Gastroesophageal sphincter (tissue), 3 donors: ENCODE measurements at regions not wholly inside any gene's neighbourhood (a gene's known extent, or its start where the extent isn't known, plus 50 kb on each side); places are given as distances from the start of the nearest gene placed in this dataset.

Experiments
- CTCF ChIP-seq, 4 experiments: fragments of 200-600 bp in 2 of 4; fragments of 450-650 bp in 2 of 4; sonication (generic) in 1 of 4; IDR thresholded peaks; one replicate each; pipeline ENCODE4 v1.5.1; 2017 to 2019; ENCODE audit warnings: antibody characterized with exemption in 4 of 4, mild to moderate bottlenecking in 2 of 4, moderate library complexity in 2 of 4
- POLR2A ChIP-seq, 2 donors: fragments of 450-650 bp; IDR thresholded peaks; one replicate each; pipeline ENCODE4 v1.6.1; 2017; ENCODE audit warnings: antibody characterized with exemption in 2 of 2, mild to moderate bottlenecking in 2 of 2, moderate library complexity in 1 of 2

DNA sequence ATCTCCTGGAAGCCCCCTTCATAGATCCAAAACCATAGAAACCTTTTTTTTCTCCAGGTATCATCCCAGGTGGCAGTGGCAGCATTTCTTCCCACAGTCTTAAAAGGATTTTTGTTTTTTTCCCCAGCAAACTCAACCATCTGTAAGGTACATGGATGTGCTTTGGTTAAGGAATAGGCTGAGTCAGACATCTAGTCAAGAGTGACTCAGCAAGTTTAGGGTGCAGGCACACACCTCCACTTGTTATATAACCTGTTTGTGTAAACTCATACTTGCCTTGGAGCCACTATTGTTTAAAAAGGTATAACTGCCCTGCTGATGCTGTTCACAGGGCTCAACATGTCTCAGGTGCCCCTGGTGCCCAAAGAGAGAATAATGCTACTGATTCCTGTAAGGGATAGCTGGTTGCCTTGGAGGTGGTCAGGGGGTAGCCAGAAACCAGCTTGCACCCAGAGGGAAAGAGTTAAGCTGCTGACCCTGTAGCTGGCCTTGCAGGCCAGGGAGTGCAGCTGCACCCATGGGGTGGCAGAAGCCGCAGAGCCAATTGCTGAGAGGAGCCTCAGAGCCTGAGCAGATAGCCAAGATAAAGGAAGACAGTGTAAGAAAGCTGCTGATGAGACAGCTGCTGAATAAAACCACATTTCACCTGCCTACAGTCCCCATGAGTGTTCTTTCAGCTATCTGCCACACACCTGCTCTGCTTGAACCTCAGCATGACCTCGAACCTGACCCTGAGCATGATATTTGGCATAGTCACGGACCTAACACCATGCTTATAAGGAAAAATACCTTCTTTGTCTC, 1726.1 kb upstream of the RAG2 start:
- TF ChIP-seq CTCF (IDR thresholded peaks at IDR 0.05) (no peak), POLR2A (IDR thresholded peaks at IDR 0.05) (no peak)
